ENCODE measurements at regions not wholly inside any gene's neighbourhood (a gene's known extent, or its start where the extent isn't known, plus 50 kb on each side); places are given as distances from the start of the nearest gene placed in this dataset.

DNA sequence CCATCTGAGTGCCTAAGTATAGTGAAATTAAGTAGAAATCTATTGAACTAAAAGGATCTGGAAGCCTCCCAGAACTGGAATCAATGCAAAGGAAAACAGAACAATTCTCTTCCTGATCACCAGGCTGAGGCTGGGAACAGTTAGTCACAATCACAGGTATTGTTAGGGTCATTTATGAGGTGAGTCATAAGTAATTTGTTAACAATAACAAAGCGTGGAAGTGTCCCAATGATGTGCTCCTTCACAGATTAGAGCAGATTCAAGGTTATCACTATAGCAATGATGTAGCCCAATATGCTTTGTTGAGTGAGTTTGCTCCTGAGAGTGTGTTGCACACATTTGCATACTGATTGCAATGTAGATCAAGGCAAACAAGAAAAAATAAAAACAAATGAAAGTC lies 228.1 kb downstream of the ZNF674 start:
- Mint-ChIP-seq H3K27me3 (ENCODE audit: insufficient read depth) (no peaks in the 10 kb centered on the region), H3K4me1 (ENCODE audit: low read depth) (peaks cover 31% of the 10 kb centered on the region), H3K4me3 (no peak overlapping the region), H3K27ac (no peak overlapping the region), H3K36me3 (ENCODE audit: low read depth) (no peaks in the 10 kb centered on the region), H3K9me3 (no peaks in the 10 kb centered on the region)
- no peak for DNase-seq (ENCODE audit: low spot score)
- intact Hi-C loops (cut with micrococcal nuclease): no loop called here

DNA sequence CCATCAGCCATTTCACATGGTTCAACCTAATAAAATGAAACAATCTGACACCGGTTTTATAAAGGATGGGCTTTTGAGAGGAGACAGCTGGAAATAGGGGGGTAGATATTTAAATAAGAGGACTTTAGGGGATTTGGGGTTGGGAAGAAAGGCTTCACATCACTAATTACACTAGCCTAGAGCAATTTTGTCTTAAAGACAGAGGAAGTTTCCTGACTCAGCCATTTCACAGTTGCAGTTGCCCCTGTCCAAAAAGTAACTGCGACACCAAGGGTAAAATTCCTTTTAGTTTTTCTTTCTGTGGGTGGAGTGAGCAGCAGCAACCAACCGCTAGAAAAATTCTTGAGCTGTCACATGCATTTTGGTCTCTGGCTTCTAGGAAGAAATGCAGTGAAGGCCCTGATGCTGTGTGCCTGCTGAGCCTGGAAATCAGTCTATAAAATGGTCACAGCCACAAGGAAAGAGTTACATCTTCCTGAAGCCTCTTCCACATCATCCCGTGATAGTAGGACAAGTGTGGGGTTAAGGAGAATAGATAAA lies 233.6 kb downstream of the ZNF674 start:
- no peak for DNase-seq (ENCODE audit: low spot score)
- Mint-ChIP-seq H3K4me3 (no peak overlapping the region), H3K27ac (no peak overlapping the region), H3K9me3 (no peaks in the 10 kb centered on the region), H3K27me3 (ENCODE audit: insufficient read depth) (no peaks in the 10 kb centered on the region), H3K4me1 (ENCODE audit: low read depth) (peaks cover 8% of the 10 kb centered on the region), H3K36me3 (ENCODE audit: low read depth) (no peaks in the 10 kb centered on the region)
- intact Hi-C loops (cut with micrococcal nuclease): loop anchor here (1.0 to 5.0 kb wide), 2 partner anchors 14 to 66 kb away; no protein-coding TSS in a partner anchor

DNA sequence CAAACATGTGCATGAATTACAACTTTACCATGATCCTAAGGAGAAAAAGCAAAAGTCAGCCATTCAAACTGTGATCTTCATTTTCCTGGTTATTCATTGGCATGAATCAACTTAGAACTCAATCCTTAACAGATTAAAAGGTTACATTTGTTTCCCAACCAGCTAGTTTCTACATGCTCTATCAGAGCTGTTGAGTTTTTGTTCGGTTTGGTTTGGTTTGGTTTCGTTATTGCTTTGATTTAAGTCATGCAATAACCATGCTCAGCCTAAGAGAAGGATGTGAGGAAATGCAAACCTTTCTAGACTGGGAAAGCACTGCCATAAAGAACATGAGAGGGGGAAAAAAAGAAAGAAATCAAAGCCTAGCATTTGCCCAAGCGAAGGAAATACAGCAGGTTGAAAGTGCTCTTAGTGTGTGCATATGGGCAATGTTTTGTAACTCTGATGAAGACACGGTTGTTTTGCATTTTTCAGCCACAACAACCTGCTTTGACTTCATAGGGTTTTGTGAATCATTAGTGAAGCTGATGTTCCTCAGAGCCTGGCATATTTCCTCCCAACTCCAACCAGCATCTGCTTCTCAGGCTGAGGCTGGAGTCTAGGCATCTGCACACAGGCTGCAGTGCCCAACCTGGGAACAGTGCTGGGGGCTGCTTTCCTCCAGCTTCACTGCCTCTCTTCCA lies 234.3 kb downstream of the ZNF674 start:
- no peaks in the 10 kb centered on the region for H3K36me3 Mint-ChIP-seq (ENCODE audit: low read depth)
- no peak for DNase-seq (ENCODE audit: low spot score)
- no peak overlapping the region for H3K4me3 Mint-ChIP-seq
- peaks cover 8% of the 10 kb centered on the region for H3K4me1 Mint-ChIP-seq (ENCODE audit: low read depth)
- peak overlapping the region; percentile 80 for H3K27ac Mint-ChIP-seq
- H3K27me3 Mint-ChIP-seq (ENCODE audit: insufficient read depth): no peaks in the 10 kb centered on the region
- peaks cover 3% of the 10 kb centered on the region for H3K9me3 Mint-ChIP-seq
- intact Hi-C loops (cut with micrococcal nuclease): loop anchor here (1.0 to 5.0 kb wide), 2 partner anchors 14 to 66 kb away; no protein-coding TSS in a partner anchor

DNA sequence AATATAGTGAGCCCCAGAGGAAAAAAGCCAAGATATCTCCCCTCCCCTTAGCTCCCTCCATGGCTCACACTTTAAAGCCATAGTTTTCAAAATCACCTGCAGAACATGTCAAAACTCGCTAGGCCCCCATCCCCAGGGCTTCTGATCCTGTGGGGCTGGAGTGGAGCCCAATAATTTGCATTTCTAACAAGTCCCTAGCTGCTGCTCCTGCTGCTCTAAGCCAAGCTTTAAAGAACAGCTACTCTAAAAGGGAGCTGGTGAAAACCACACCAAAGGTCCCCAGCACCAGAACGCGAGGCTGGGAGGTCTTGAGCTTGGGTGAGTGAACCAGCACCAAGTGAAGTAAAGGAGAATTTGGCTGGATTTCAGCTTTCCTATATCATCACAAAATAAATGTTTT lies 237.1 kb downstream of the ZNF674 start:
- Mint-ChIP-seq H3K27ac (no peak overlapping the region), H3K4me3 (no peak overlapping the region), H3K27me3 (ENCODE audit: insufficient read depth) (no peaks in the 10 kb centered on the region), H3K36me3 (ENCODE audit: low read depth) (no peaks in the 10 kb centered on the region), H3K4me1 (ENCODE audit: low read depth) (peaks cover 8% of the 10 kb centered on the region), H3K9me3 (peaks cover 18% of the 10 kb centered on the region)
- intact Hi-C loops (cut with micrococcal nuclease): no loop called here
- DNase-seq (ENCODE audit: low spot score): no peak

DNA sequence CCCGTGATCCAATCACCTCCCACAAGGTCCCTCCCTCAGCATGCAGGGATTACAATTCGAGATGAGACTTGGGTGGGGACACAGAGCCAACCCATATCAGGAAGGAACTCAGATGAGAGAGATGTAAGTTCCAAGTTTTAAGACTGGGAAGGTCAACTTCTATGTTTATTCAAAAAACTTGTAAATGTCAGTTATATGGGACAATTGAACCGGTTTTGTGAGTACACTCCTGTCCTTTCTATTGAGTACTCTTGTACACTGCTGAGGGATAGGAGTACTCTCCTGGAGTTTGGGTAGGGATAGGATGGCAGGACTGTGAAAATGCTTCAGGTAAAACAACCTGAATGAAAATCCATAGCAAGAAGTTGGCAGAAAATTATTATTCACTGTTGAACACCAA lies 239.1 kb downstream of the ZNF674 start:
- no peak for DNase-seq (ENCODE audit: low spot score)
- H3K4me1 Mint-ChIP-seq (ENCODE audit: low read depth): peaks cover 8% of the 10 kb centered on the region
- H3K36me3 Mint-ChIP-seq (ENCODE audit: low read depth): no peaks in the 10 kb centered on the region
- H3K27me3 Mint-ChIP-seq (ENCODE audit: insufficient read depth): no peaks in the 10 kb centered on the region
- H3K4me3 Mint-ChIP-seq: no peak overlapping the region
- no peak overlapping the region for H3K27ac Mint-ChIP-seq
- H3K9me3 Mint-ChIP-seq: peaks cover 18% of the 10 kb centered on the region
- intact Hi-C loops (cut with micrococcal nuclease): no loop called here

DNA sequence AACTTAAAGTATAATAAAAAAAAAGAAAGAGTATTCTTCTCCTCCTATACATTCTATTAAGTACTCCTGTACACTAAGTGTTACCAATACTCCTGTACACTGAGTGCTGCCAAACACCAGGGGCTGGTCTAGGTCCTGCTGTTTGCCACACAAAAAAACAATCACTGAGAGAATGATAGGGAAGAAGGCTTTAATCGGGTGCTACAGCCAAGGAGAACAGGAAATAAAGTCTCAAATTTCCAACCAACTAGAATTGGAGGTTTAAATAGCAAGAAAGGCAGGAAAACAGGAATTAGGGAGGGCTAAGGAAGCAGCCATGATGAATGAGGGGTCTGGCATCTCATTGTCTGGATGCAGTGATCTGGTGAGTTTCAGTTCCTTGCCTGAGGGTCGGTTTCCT lies 239.8 kb downstream of the ZNF674 start:
- Mint-ChIP-seq H3K4me1 (ENCODE audit: low read depth) (peaks cover 1% of the 10 kb centered on the region), H3K36me3 (ENCODE audit: low read depth) (no peaks in the 10 kb centered on the region), H3K27me3 (ENCODE audit: insufficient read depth) (no peaks in the 10 kb centered on the region), H3K27ac (no peak overlapping the region), H3K9me3 (peaks cover 18% of the 10 kb centered on the region), H3K4me3 (no peak overlapping the region)
- intact Hi-C loops (cut with micrococcal nuclease): no loop called here
- DNase-seq (ENCODE audit: low spot score): no peak

DNA sequence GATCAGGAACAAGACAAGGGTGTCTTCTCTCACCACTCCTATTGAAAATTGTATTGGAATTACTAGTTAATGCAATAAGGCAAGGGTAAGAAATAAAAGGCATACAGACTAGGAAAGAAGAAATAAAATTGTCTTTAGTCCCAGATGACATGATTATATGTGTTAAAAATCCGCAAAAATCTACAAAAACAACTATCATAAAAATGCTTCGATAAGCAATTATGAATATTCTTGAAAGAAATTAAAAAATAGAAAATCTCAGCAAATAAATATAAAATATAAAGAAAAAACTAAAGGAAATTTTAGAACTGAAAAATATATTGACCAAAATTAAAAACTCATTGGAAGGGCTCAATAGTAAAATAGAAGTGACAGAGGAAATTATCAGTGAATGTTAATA lies 243.3 kb downstream of the ZNF674 start:
- intact Hi-C loops (cut with micrococcal nuclease): no loop called here
- H3K27ac Mint-ChIP-seq: no peak overlapping the region
- H3K9me3 Mint-ChIP-seq: peaks cover 18% of the 10 kb centered on the region
- no peak overlapping the region for H3K4me3 Mint-ChIP-seq
- peaks cover 2% of the 10 kb centered on the region for H3K27me3 Mint-ChIP-seq (ENCODE audit: insufficient read depth)
- H3K36me3 Mint-ChIP-seq (ENCODE audit: low read depth): no peaks in the 10 kb centered on the region
- DNase-seq (ENCODE audit: low spot score): no peak
- no peaks in the 10 kb centered on the region for H3K4me1 Mint-ChIP-seq (ENCODE audit: low read depth)

DNA sequence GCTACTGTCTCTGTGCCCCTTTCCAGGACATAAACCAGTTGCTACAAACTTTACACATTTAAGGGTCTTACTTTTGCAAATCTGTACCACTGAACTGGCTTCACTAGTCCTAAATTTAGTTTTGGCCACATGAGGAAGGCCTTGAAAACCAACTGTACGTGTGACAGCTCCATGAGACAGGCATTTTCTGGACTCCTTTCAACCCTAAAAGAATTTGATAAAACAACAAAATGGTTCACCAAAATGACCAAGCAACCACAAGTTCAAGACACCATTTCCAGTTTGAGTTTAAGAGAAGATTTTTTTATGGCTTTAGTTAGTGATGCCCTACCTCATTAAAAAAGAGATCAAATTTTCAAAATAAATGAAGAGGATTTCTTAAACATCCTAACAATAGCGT lies 246.4 kb downstream of the ZNF674 start:
- Mint-ChIP-seq H3K27me3 (ENCODE audit: insufficient read depth) (peaks cover 2% of the 10 kb centered on the region), H3K9me3 (no peaks in the 10 kb centered on the region), H3K4me3 (no peak overlapping the region), H3K4me1 (ENCODE audit: low read depth) (no peaks in the 10 kb centered on the region), H3K36me3 (ENCODE audit: low read depth) (no peaks in the 10 kb centered on the region), H3K27ac (no peak overlapping the region)
- DNase-seq (ENCODE audit: low spot score): no peak
- intact Hi-C loops (cut with micrococcal nuclease): no loop called here

GRCh38 chrX:46295963-46296362 lies 249.3 kb downstream of the ZNF674 start:
- Mint-ChIP-seq H3K27me3 (ENCODE audit: insufficient read depth) (peaks cover 2% of the 10 kb centered on the region), H3K36me3 (ENCODE audit: low read depth) (no peaks in the 10 kb centered on the region), H3K4me1 (ENCODE audit: low read depth) (no peaks in the 10 kb centered on the region), H3K9me3 (peaks cover 11% of the 10 kb centered on the region), H3K27ac (no peak overlapping the region), H3K4me3 (no peak overlapping the region)
- intact Hi-C loops (cut with micrococcal nuclease): no loop called here
- DNase-seq (ENCODE audit: low spot score): no peak

DNA sequence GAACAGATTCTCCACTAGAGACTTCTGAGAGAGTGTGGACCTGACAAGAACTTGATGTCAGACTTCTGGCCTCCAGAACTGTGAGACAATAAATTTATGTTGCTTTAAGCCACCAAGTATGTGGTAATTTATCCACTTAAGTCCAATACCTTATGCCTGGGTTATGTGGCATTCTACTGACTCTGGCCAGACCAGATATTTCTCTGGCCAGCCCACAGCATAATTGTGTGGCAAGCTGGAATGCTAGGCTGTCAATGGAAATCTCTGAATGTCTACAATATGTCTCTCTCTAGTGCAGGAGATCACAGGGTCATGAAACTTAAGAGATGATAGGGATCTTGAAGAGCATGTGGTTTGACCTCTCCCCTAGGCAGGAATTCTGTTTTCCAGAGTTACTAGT lies 251.0 kb downstream of the ZNF674 start:
- no peak for DNase-seq (ENCODE audit: low spot score)
- Mint-ChIP-seq H3K27ac (no peak overlapping the region), H3K27me3 (ENCODE audit: insufficient read depth) (no peaks in the 10 kb centered on the region), H3K9me3 (peaks cover 11% of the 10 kb centered on the region), H3K4me1 (ENCODE audit: low read depth) (no peaks in the 10 kb centered on the region), H3K4me3 (no peak overlapping the region), H3K36me3 (ENCODE audit: low read depth) (no peaks in the 10 kb centered on the region)
- intact Hi-C loops (cut with micrococcal nuclease): no loop called here

- no peaks in the 10 kb centered on the region for H3K36me3 Mint-ChIP-seq (ENCODE audit: low read depth)
- no peak for DNase-seq (ENCODE audit: low spot score)
- peaks cover 3% of the 10 kb centered on the region for H3K9me3 Mint-ChIP-seq
- H3K4me1 Mint-ChIP-seq (ENCODE audit: low read depth): peaks cover 20% of the 10 kb centered on the region
- no peaks in the 10 kb centered on the region for H3K27me3 Mint-ChIP-seq (ENCODE audit: insufficient read depth)
- no peak overlapping the region for H3K4me3 Mint-ChIP-seq
- peak overlapping the region; percentile 23 for H3K27ac Mint-ChIP-seq
- intact Hi-C loops (cut with micrococcal nuclease): loop anchor here (1.0 to 10.0 kb wide), 3 partner anchors 40 to 475 kb away; no protein-coding TSS in a partner anchor
Observed at GRCh38 chrX:46279925-46280313, 265.3 kb downstream of the ZNF674 start.

DNA sequence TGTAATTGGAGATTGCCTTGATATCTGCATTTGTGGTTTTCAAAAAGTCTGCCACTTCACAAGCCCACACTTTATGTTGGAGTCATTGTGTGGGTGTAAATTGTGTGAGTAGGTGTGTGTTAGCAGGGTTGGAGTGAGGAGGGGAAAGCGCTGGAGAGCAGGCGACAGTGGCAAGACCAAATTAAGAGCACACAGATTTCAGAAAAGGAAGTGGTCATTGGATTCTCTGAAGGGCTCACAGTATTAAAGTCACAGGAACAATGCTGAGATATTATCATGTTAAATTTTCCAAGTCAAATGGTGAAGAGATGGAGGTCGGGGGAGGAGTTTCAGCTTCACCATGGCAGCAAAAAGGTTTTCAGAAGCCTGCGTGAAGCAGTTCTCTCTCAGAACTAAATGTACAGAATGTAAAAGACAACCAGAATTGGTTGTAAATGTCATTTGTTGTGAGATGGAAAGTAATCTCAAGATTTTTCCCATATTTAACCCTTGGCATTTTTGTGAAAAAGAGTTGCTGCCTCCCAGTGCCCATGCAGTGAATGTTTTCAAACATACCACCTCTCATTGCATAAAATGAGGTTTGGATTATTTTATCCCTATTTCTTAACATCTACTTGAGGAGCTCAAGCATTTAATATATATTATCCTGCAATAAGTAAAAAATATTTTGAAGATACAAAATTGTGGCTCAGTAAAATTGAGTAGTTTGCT lies 265.9 kb downstream of the ZNF674 start:
- H3K36me3 Mint-ChIP-seq (ENCODE audit: low read depth): no peaks in the 10 kb centered on the region
- DNase-seq (ENCODE audit: low spot score): no peak
- H3K4me1 Mint-ChIP-seq (ENCODE audit: low read depth): peaks cover 20% of the 10 kb centered on the region
- peak overlapping the region; percentile 47 for H3K4me3 Mint-ChIP-seq
- intact Hi-C loops (cut with micrococcal nuclease): loop anchor here (10.0 kb wide), 2 partner anchors 345 to 475 kb away; no protein-coding TSS in a partner anchor
- H3K27ac Mint-ChIP-seq: peak overlapping the region; percentile 75
- H3K27me3 Mint-ChIP-seq (ENCODE audit: insufficient read depth): no peaks in the 10 kb centered on the region
- H3K9me3 Mint-ChIP-seq: peaks cover 3% of the 10 kb centered on the region

DNA sequence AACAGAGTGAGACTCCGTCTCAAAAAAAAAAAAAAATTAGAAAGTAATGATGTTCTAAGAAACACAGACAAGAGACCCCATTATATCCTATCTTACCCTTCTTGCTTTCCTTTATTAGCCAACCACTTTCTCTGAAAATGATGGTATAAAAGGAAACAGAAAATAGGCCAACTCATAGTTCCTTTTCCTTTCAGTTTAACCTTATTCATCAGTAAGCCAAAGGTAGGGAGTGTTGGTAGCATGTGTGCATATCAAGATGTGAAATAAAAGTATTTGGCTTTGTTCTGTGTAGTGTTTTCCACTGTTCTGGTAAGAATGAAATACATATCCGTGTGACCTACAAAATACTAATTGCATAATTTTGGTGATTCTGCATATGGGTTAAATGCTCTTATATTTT lies 266.6 kb downstream of the ZNF674 start:
- no peaks in the 10 kb centered on the region for H3K36me3 Mint-ChIP-seq (ENCODE audit: low read depth)
- no peak for DNase-seq (ENCODE audit: low spot score)
- intact Hi-C loops (cut with micrococcal nuclease): loop anchor here (10.0 kb wide), 2 partner anchors 344 to 474 kb away; no protein-coding TSS in a partner anchor
- peaks cover 3% of the 10 kb centered on the region for H3K9me3 Mint-ChIP-seq
- H3K4me1 Mint-ChIP-seq (ENCODE audit: low read depth): peaks cover 20% of the 10 kb centered on the region
- peak overlapping the region; percentile 47 for H3K4me3 Mint-ChIP-seq
- H3K27ac Mint-ChIP-seq: peak overlapping the region; percentile 42
- no peaks in the 10 kb centered on the region for H3K27me3 Mint-ChIP-seq (ENCODE audit: insufficient read depth)

Data from activated T-helper 1 cell treated with anti-CD3 and anti-CD28 coated beads, Interleukin-12 subunit alpha, Interleukin-12 subunit beta, Interleukin-2, Interleukin-4 antibody, amounts not matched to agents 30 ng/mL and 10 ng/mL and 1 ng/mL, durations not matched to agents 14 hours and 24 hours and 36 hours (primary cell).